AG04449 (cell line): ENCODE measurements at regions not wholly inside any gene's neighbourhood (a gene's known extent, or its start where the extent isn't known, plus 50 kb on each side); places are given as distances from the start of the nearest gene placed in this dataset.

ENCODE experiments used
- CTCF ChIA-PET: fragments of 350-600 bp; formaldehyde crosslinking; extraction: SDS; loops from one replicate; lab custom pipeline; 2021; ENCODE audit warnings: antibody characterized with exemption; lab: Yijun Ruan, JAX
- POLR2A ChIA-PET: fragments of 400-600, 350-600 bp; formaldehyde crosslinking; extraction: SDS; loops from one replicate; lab custom pipeline; 2020; ENCODE audit warnings: antibody characterized with exemption, inconsistent platforms; lab: Yijun Ruan, JAX
- DNase-seq: peaks from one replicate; pipeline ENCODE4 v3.0.0-alpha.2; 2010; ENCODE audit warnings: low read depth, low spot score
- H3K4me3 ChIP-seq: 2 replicates; pipeline ENCODE4 v1.5.1; 2011; ENCODE audit warnings: low read depth, mild to moderate bottlenecking, control low read depth, low read length
- CTCF ChIP-seq: IDR thresholded peaks from one replicate; pipeline ENCODE4 v1.5.1; 2011; ENCODE audit warnings: mild to moderate bottlenecking, moderate library complexity, low read length, control low read depth, inconsistent platforms; ENCODE audit not compliant: insufficient read depth; ENCODE audit errors: missing control alignments

GRCh38 chr10:78729366-78729765 is 339.4 kb upstream of the ZMIZ1 start:
- no peak for TF ChIP-seq CTCF
- ChIA-PET POLR2A (no interaction called here), CTCF (no interaction called here)

DNA sequence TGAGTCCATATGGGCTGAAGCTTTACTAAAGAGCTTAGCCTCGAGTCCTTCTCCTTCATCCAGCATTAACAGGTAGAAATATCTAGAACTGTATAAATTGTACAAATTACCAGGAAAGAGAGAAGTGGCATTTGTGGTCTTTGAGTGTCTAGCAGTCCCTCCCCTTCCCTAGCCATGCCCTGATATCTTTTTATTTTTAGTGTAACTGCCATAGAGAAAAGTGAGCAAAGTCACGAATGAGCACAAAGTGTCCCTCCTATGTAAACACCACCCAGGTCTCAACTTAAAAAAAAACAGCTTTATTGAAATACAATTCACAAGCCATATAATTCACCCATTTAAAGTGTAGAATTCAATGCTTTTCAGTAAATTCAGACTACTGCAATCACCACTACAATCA is 339.0 kb upstream of the ZMIZ1 start:
- POLR2A ChIA-PET: no interaction called here
- CTCF ChIA-PET: no interaction called here
- no peak for DNase-seq
- no peak overlapping the region for H3K4me3 ChIP-seq
- no peak for TF ChIP-seq CTCF

More at GRCh38 chr10:78729366-78729765, 339.4 kb upstream of the ZMIZ1 start:
- no peak overlapping the region for H3K4me3 ChIP-seq
- no peak for DNase-seq

DNA sequence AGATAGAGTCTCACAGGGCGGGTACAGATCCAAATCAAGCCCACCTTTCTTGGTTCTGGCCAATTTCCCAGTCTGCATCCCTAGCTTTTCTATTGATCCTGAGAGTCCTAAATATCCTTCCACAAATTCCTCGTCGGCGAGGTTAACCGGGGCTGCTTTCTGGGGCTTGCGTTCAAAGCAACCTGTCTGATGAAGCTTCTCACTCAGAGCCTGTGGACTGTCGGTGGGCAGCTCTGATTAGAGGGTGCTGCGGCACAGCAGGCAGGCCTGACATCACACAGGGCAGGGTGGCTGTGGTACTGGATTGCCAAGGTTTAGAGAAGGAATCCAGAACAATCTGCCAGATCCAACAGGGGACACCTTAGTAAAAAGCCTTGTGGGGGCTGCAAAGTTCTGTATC is 338.0 kb upstream of the ZMIZ1 start:
- no peak overlapping the region for H3K4me3 ChIP-seq
- no peak for DNase-seq
- TF ChIP-seq CTCF: no peak
- ChIA-PET POLR2A (no interaction called here), CTCF (interaction anchor here (0.8 kb wide), 1 partner anchor 73 kb away, joined by 3 read pairs; no protein-coding TSS in a partner anchor)

DNA sequence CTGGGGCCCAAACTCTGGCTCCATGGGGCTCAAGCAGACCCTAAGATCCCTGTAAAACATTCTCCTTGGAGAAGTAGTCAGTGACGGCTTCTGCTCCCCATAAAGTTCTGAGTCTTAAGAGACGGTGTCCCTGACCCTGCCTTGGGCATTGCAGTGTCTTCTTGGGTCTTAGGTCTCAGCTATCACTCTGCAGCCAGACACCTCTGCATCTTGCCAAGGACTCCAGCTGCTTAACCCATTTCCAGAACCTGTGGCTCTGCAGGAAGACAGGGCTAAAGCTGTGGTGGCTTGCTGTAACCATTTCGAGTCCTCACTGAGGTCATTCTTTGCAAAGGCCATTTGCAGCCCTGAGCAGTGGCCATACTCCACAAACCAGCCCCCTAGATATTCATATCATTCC is 337.1 kb upstream of the ZMIZ1 start:
- TF ChIP-seq CTCF: no peak
- no peak overlapping the region for H3K4me3 ChIP-seq
- no peak for DNase-seq
- CTCF ChIA-PET: interaction anchor here (0.8 kb wide), 1 partner anchor 72 kb away, joined by 3 read pairs; no protein-coding TSS in a partner anchor
- POLR2A ChIA-PET: no interaction called here

GRCh38 chr10:78732381-78732780 is 336.4 kb upstream of the ZMIZ1 start:
- ChIA-PET CTCF (no interaction called here), POLR2A (no interaction called here)
- DNase-seq: no peak
- H3K4me3 ChIP-seq: no peak overlapping the region
- no peak for TF ChIP-seq CTCF

DNA sequence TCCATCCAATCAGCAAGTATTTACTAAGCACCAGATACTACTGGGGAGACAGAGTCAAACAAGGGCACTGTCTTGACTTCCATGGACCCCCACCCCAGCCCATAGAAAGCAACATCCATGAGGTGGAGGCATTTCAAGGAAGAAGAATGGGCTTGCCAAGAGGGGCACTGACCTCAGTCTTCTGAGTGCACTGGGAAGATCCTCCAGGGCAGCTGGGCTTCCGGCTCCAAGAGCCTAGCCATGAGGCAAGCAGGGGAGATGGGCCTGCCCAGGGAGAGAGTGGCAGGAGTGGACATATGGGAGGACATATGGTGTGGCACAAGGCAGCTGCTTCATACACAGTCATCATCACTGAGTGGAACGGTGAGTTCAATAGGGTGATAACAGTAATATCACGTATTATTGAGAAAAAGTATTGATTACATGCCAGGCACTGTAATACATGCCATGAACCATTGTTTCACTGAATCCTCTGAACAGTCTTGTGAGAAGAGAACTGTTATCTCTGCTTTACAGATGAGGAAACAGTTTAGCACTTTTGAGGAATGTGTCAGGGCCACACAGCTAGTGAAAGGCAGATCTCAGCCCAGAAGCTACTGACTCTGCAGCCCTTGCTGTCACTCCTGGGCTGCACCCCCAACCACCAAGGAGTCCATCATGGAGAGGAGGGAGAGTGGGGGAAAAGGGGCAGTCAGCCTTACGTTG is 331.7 kb upstream of the ZMIZ1 start:
- ChIA-PET POLR2A (no interaction called here), CTCF (interaction anchor here (1.2 kb wide), 1 partner anchor 79 kb away, joined by 3 read pairs; no protein-coding TSS in a partner anchor)
- no peak for DNase-seq
- TF ChIP-seq CTCF: no peak
- no peak overlapping the region for H3K4me3 ChIP-seq
